ENCODE measurements at regions not wholly inside any gene's neighbourhood (a gene's known extent, or its start where the extent isn't known, plus 50 kb on each side); places are given as distances from the start of the nearest gene placed in this dataset.

DNA sequence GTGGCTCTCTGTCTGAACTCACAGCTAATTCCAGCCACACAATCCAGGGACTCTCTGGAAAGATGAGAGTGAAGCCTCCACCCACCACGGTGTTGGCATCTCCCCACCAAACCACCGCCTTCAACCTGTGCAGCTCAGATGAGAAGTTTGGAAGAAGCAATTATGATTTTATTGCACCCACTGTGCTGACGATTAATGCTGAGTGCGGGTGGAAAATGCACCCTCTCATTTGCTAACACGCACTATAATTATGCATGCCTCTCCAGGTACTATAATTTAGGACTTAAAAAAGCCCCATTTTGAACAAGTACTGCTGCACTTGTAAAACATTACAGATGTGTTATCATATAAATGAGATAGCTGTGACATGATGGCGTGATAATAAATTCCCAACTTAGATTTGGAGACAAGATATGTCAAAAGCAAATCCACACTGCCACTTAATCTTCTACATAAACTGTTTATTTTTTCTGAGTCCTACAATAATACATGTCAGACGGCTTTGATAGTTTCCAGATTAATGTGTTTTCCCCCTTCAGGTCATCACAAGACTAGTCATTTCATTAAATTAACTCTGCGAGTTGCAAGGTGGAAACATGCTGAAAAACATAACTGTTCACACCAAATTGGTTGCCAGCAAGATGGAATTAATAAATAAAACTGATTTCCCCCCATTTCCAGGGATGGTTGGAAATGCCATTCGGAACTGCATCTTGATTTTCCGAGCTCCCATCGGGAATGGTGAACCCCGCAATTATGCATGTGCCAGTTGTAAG lies 466.5 kb upstream of the MAF start:
- no peak for DNase-seq

DNA sequence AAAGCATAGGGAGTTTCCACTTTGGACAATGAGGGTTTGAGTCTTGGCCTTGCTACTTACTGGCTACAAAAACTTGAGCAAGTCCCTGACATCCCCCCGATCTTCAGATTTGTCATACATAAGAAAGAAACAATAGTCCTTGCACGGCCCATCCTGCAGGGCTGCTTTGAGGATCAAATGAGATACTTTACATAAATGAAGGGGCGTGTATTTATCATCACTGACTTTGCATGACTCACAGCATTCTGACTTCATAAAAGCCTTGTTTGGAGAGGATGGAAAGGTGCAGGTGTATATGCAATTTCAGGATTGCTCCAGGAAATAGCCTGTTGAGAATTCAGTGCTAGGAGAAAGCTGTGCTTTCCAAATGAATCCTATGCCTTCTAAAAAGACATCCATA lies 465.0 kb upstream of the MAF start:
- DNase-seq, result no peak

DNA sequence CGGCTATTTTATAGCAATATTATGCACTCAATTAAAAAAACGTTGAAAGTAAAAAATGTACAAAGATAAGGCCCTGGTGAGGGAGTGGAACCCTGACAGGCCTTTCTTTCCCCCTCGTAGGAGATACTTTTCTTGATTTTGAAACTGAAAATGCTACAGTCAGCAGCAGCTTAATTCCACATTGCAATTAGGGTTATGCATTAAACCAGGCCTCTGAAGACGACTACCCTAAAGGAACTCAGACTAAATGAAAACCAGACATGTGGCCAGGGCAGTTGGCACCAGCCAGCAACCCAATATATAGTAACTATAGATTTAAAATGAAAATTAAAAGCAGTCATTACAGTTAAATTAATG lies 463.2 kb upstream of the MAF start:
- no peak for DNase-seq

GRCh38 chr16:80063031-80063712 lies 462.6 kb upstream of the MAF start:
- DNase-seq, result no peak

GRCh38 chr16:80062361-80063030 lies 462.0 kb upstream of the MAF start:
- no peak for DNase-seq

DNA sequence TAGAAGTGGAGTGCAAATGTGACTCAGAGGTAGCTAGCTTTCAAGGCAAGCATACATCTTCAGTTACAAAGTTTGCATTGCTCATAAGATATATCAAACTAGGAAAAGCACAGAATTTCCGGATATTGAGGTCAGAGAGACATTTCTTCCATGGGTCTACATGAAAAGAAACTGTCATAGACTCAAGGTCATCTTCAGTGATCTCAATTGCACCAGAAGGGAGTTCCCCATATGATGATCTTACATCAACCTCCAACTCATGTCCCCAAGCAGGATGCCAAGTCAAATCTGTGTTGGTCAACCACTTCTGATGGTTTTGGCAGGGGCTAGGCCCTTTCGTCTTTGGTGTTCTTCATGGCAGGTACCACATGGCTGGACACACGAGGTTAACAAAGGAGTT lies 459.9 kb upstream of the MAF start:
- peak in 1 of 2 donors; percentile 19 for DNase-seq

- DNase-seq, result no peak
Measured at GRCh38 chr16:80059836-80060235, 459.3 kb upstream of the MAF start.

DNA sequence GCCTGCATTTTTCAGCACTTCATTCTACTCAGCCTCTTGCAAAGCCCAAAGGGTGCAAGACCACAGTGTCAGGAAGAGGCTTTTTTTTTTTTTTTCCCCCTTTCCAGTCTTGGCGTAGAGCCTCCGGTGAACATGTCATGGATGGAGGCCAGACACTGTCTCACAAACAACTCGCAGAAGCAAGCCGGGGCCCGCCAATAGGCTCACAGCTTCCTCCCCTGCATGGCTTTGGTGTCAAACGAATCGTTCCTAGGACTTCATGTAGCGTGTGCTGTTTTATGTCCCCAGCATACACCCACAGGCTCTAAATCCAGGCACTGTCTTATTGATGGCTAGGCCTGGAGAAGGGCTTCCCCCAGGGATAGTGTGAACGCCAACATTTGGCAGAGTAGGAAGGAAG lies 457.7 kb upstream of the MAF start:
- DNase-seq, result no peak

- DNase-seq, result no peak
Measured at GRCh38 chr16:80056324-80056723, 455.8 kb upstream of the MAF start.

GRCh38 chr16:80055831-80056230 lies 455.3 kb upstream of the MAF start:
- DNase-seq, result no peak

- no peak for DNase-seq
Measured at GRCh38 chr16:80054647-80055046, 454.1 kb upstream of the MAF start.

- DNase-seq, result no peak
Measured at GRCh38 chr16:80051040-80051439, 450.5 kb upstream of the MAF start.

GRCh38 chr16:80048250-80048649 lies 447.7 kb upstream of the MAF start:
- no peak for DNase-seq

GRCh38 chr16:80047842-80048241 lies 447.3 kb upstream of the MAF start:
- DNase-seq, result no peak

DNA sequence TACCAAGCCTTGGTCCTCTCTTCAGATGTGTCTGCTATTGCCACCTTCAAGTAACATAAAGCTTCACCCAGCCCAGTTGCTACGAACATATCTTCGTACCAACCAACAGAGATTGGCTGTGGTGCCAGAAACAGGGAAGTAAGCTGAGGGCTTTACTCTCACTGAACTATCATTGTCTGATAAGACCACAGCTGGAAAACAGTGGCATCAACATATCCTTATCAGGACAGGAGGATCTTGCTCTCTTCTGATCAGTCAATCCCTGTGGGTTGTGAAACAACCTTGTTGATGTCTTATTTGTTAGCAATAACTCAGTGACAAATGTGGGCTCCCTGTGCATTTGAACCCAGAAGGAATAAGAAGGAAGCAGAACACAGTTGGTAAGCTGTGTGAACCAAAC lies 446.3 kb upstream of the MAF start:
- no peak for DNase-seq

- DNase-seq, result no peak
Measured at GRCh38 chr16:80046261-80046660, 445.7 kb upstream of the MAF start.

GRCh38 chr16:80045861-80046260 lies 445.3 kb upstream of the MAF start:
- DNase-seq, result no peak

- DNase-seq, result no peak
Measured at GRCh38 chr16:80041410-80041809, 440.9 kb upstream of the MAF start.

- no peak for DNase-seq
Measured at GRCh38 chr16:80040814-80041213, 440.3 kb upstream of the MAF start.

- no peak for DNase-seq
Measured at GRCh38 chr16:80040413-80040812, 439.9 kb upstream of the MAF start.

DNA sequence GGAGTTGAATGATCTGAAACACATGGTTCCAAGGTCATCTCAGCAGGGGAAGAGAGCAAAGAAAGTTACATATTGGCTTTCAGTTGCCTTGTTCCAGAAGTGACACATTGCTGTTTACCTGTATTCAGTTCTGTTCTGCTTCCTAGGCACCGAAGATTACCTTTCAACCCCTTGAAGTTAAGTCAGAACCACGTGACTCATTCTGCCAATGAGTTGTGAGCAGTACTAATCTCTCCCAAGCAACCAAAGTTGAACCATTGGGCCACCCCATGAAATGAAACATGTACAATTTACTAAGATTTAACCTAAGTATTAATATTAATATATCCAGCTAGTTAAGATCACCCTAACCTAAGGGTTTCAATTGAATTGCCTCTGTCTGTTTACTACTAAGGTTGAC lies 439.2 kb upstream of the MAF start:
- DNase-seq, result no peak

- no peak for DNase-seq
Measured at GRCh38 chr16:80038566-80038965, 438.0 kb upstream of the MAF start.

GRCh38 chr16:80034948-80035663 lies 434.6 kb upstream of the MAF start:
- DNase-seq, result no peak

GRCh38 chr16:80034469-80034826 lies 433.9 kb upstream of the MAF start:
- no peak for DNase-seq

Measured in inflammatory macrophage treated with lipopolysaccharide for 1 hour (primary cell).